ENCODE measurements at regions not wholly inside any gene's neighbourhood (a gene's known extent, or its start where the extent isn't known, plus 50 kb on each side); places are given as distances from the start of the nearest gene placed in this dataset.

DNA sequence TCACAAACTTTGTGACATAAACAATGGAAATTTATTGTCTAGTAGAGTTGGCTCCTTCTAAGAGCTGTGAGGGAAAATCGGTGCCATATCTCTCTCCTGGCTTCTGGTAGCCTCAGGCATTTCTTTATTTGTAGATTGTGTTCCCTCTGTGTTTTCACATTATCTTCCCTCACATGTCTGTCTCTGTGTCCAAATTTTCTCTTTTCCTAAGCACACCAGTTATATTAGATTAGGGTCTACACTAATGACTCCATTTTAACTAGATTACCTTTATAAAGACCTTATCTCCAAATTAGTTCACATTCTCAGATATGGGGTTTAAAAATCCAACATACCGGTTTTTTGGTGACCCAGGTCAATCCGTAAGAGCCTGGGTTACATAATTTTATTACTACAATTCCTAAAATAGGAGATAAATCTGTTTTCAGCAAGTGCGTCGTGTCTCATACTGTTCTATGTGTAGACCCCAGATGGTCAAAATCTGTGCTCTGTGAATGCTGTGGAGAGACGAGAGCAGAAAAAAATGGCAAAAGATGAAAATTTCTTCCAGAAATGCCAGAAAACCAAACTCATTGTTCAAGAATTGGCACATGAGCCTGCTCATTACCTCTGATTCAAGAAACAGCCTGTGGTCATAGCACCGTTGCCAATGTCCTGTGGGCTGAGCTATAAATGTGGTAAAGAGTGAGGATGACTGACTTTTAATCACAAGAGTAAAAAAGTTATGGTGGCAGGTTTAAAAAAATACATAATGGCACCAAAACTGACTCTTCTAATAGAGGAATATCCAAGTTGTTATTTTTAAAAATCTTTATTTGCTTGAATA is 574.7 kb downstream of the PCDH7 start:
- no peak for DNase-seq

- no peak for DNase-seq
Observed at GRCh38 chr4:31298737-31299136, 578.6 kb downstream of the PCDH7 start.

DNA sequence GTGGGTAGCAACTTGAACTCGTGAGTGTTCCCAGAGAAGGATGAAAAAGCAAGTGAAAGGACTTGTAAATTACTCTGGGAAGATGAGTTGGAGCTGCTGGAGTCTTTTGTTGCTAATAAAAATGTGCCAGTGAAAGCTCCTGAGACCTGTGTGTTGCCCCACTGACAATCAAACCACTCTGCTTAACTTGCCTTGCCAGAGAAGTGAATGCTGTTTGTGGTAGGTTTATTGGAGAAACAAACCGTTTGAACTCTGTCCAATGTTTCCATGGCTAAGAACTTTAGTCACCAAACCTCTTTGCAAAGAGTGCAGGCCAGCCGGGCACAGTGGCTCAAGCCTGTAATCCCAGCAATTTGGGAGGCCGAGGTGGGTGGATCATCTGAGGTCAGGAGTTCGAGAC is 586.9 kb downstream of the PCDH7 start:
- no peak for DNase-seq

- DNase-seq, result no peak
Observed at GRCh38 chr4:31324814-31325213, 604.6 kb downstream of the PCDH7 start.

DNA sequence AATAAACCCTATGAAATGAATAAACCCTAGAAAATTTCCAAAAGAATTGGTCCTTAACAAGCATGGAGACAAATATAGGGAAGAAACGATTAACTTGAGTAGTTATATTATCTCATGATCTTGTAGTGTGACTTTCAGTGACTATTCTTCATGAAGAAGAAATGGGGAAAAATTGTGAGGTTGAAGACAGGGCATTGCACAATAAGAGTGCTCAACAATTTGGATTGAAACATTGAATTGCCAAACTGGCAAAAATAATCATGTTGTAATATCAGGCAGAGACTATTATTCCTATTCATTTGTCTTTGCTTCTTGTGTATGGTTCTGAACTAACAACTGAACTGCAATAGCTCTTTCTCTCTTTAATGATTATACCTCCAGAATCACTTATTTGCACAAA is 605.1 kb downstream of the PCDH7 start:
- no peak for DNase-seq

DNA sequence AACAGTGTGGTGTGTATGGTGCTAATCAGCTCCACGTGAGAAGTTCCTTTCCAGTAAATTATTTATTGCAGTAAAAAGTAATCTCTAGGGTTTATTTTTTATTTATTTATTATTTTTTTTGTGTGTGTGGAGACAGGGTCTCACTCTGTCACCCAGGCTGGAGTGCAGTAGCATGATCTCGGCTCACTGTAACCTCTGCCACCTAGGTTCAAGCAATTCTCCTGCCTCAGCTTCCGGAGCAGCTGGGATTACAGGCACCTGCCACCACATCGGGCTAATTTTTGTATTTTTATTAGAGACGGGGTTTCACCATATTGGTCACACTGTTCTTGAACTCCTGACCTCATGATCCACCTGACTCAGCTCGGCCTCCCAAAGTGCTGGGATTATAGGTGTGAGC is 606.9 kb downstream of the PCDH7 start:
- no peak for DNase-seq

GRCh38 chr4:31328932-31329331 is 608.8 kb downstream of the PCDH7 start:
- no peak for DNase-seq

- DNase-seq, result no peak
Observed at GRCh38 chr4:31334086-31334910, 614.1 kb downstream of the PCDH7 start.

GRCh38 chr4:31338000-31338399 is 617.8 kb downstream of the PCDH7 start:
- DNase-seq, result no peak

DNA sequence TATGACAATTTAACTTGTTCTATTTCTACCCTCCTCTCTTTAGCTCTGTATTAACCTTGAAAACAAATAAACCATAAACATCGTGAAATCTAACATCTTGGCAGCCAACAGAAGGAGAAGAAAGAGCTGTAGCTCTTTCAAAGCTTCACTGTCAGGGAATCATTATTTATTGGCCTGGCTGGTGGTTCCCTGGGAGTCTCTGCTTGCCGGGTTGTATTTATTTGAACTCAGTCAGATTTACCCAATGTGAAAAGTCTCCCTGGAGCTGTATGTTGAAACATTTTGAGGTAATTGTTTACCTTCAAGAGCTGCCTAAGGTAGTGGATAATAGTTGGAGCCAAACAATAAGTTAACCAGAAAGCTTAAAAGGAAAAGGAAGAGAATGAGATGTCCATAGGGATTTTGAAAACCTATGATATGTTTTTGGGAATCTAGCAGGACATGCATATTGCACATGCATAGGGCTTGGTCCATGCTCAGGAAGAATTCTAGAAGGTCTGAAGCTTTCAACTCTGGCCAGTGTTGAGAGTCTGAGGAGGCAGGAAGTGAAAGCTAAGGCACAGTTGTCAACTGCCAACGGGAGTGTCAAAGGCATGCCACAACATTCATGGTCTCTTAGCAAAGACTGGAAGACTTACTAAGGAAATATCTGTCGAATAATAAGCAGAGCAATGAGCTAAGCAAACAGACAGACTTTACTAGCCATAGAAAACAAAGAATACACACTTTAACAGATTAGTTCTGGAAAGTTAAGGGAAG is 621.6 kb downstream of the PCDH7 start:
- no peak for DNase-seq

GRCh38 chr4:31343061-31343460 is 622.9 kb downstream of the PCDH7 start:
- no peak for DNase-seq

DNA sequence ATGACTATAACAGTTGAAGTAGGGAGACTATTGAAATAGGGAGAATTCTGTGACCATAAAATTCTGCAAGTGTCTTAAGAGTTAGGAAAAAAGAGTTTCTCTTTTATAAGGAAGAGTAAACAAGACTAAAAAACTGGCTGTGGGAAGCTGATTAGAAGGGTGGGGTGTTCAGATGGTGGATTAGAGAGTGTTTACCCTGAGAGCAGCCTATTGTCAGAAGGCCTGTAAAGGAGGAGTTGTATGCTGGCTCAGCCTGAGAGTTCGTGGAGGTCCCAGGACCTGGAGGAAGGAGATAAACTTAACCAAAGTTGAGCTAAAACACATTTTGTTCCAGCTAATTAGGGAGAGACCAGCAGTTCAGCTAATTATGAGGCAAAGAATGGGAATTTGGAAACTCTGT is 629.7 kb downstream of the PCDH7 start:
- DNase-seq, result no peak

DNA sequence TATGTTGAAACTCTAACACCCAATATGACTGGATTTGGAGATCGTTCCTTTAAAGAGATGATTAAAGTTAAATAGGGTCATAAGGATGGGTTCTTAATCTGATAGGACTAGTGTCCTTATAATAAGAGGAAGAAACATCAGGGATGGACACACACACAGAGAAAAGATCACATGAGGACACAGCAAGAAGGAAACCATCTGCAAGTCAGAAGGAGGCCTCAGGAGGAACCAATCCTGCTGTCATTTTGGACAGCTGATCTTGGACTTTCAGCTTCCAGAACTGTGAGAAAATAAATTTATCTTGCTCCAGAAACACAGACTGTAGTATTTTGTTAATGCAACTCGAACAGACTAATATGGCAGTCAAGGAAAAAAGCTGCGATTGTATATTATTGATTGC is 631.5 kb downstream of the PCDH7 start:
- DNase-seq, result no peak

DNA sequence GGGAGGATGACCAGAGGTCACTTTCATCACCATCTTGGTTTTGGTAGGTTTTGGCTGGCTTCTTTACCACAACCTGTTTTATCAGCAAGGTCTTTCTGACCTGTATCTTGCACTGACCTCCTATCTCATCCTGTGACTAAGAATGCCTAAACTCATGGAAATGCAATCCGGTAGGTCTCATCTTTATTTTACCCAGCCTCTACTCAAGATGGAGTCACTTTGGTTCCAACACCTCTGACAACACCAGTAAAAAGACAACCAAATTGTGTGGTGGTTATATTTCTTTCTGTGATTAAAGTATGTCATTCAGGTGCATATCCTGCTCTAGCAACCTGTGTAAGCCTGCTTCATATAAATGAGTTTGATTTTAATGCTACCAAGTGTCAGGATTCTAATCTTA is 636.7 kb downstream of the PCDH7 start:
- no peak for DNase-seq

GRCh38 chr4:31360786-31361185 is 640.6 kb downstream of the PCDH7 start:
- DNase-seq, result peak; percentile 57

DNA sequence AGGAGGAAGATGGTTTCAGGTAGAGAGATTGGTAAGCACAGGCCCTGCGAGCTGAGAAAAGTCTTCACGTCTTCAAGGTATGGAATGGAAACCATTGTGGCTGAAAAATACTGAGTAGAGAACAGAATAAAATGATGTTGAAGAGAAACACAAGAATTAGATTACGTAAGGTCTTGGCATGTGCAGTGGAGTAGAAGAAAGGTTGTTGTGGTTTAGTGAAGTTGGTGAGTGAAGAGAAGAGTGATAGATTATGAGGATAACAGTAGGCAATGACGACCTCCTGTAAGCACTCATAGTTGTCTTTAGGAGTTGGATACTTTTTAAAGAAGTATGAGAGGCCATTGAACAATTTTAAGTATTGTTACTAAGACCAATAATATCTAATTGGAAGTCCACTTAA is 642.6 kb downstream of the PCDH7 start:
- DNase-seq, result no peak

GRCh38 chr4:31365006-31365690 is 645.0 kb downstream of the PCDH7 start:
- no peak for DNase-seq

DNA sequence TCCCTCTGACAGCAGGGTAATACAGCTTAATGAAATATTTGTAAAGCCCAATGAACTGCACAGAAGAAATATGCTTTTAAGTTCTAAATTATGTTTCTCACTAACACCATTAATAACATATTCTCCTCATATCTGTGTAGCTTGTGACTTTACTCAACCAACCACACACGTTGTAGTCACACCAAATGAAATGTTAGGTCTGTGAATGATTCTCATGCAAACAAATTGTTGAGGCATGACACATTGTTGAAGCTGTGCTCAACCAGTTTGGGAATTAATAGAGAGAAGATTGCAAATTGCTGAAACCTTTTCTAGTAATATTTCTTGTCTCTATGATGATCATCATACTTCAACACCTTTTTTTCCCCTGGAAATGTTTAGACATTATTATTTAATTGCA is 645.9 kb downstream of the PCDH7 start:
- DNase-seq, result peak; percentile 35

- peak; percentile 3 for DNase-seq
Observed at GRCh38 chr4:31370866-31371465, 650.8 kb downstream of the PCDH7 start.

GRCh38 chr4:31374256-31374960 is 654.2 kb downstream of the PCDH7 start:
- no peak for DNase-seq

GRCh38 chr4:31375936-31376335 is 655.8 kb downstream of the PCDH7 start:
- no peak for DNase-seq

DNA sequence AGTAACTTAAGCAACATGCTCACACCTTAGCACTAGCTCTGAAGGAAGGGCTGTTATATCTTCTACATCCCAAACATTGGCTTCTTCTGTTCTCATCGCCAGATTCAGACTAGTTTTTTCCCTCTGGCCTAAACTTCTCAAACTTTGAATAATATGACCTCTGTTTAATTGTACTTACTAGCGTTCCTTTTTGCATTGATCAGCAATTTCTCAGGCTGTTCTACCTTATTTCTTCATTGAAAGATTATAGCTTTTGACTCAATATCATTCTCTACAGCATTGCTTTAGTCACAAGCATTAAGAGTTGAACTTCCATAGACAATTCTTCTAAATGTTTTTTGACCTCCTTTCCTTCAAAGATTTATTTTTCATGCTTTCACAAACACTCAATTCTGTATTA is 659.2 kb downstream of the PCDH7 start:
- DNase-seq, result no peak
